Smooth muscle cell of the brain vasculature (primary cell): ENCODE measurements at regions not wholly inside any gene's neighbourhood (a gene's known extent, or its start where the extent isn't known, plus 50 kb on each side); places are given as distances from the start of the nearest gene placed in this dataset.
"Not testable (repeated sequence)": the region's sequence is repeated elsewhere in the genome, so short reads cannot be mapped to it uniquely, and the experiment has no call there.

Experiments
- DNase-seq: peaks from one replicate; pipeline ENCODE4 v3.0.0-alpha.2; 2012; ENCODE audit warnings: low read depth, low spot score

DNA sequence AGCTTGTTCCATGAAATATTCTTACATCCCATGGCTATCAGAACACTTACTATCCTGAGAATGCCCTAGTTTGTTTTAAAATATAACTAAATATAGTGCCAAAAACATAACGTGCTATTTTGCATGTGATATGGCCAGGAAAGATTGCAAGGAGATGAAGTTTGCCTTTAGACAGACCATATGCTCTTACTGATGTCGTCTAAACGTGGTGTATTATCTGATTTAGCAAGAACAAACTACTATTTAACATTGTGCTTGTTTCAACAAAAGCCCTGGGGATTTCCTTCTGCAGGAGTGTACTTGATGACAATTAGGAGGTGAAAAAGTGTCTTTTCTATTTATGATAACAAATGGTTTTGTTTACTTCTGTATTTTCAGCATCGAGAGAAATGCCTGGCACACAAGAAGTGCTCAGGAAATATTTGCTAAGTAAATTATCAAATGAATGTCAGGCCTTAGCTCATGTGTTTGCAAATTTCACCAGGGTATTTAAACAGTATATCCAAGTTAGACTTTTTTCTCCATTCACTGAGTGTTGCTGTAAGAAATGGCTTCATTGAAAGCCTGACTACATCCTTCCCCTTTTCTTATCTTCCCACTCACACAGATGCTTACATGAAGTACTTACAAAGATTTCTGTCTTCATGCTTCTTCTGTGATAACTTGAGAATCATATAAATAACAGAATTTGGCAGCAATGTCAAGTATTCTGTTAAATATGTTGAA lies 1033.6 kb downstream of the CDH8 start:
- DNase-seq: no peak

DNA sequence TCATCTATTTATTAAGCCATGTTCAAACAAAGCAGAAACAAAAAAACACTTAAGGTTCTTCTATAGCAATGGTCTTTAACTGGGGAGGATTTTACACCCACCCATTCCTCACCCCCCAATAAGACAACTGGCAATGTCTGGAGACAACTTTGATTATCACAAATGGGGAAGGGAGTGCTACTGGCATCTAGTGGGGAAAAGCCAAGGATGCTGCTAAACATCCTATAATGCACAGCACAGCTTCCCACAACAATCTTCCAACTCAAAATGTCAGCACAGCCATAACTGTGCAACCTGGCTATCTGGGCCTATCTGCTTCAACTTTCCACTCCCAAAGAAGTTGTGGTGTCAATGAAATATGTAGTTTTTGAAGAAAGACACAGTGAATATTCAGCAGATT lies 1044.4 kb downstream of the CDH8 start:
- no peak for DNase-seq

DNA sequence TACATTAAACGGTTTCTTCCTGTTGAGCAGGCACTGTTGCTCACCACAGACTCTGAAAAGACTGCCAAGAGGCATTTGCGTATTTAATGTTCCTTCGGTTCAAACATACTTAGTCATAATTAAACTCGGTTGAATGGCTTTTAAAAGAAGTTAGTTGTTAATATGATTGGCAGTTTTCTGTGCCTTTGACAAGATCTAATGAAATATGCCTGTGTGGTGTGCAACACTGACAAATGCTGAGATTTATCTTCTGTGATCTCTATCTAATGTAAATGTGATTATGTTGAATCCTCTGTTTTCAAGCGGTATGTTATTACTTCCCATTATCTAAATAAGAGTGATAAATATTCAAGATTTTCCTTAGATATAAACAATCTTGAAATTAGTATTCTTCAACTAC lies 1046.6 kb downstream of the CDH8 start:
- no peak for DNase-seq

DNA sequence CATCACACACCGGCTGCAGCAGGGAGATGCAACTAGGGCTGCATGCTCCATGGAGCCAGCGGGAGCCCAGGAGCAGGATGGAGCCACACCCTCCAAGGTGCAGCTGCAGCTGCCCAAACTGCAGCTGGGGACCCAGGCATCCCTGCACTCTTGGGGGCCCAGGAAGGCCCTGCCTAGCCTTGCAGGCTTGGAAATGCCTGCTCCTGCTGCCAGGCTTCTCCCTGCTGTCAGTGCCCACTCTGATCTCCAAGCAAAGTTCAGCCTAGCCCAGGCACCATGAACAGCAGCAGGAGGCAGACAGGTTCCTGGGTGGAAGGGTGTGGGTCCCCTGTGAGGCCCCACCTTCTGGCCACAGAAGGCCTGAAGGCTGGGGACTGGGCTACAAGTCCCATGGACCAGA lies 1057.1 kb downstream of the CDH8 start:
- DNase-seq: no peak

DNA sequence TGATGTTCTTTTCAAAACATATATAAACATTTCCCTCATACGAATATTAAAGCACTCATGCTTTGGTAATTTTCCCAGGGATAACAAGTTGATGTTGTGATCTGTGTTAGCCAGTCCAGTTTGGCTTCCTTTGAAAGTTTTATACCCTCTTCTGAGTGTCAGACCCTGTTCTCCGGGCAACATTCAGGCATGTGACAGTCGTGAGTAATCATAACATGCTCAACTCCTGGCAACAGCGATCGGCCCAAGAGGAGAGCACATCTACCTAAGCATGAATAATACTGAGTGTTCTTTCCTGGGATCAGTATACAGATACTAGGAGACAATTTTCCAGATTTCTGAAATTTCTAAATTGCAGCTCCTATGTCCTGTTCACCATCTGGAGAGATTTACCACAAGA lies 1086.4 kb downstream of the CDH8 start:
- DNase-seq: no peak

DNA sequence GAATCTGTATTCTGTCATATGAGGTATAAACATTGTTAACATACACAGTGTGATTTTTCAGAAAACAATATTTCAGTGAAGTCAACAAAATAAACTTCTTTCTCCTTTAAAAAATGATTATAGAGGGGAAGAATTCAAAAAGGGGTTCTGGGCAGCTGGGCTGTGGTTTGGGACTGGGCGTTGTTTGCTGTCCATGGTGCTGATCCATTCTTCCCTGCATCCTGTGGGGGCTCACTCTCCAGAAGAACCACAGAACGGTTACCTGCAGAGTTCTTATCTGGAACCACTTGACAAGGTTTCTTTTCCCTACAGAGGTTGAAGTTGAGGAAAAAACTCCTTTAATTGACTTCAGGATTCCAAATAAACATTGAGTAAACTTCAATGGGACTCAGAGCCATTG lies 1091.0 kb downstream of the CDH8 start:
- DNase-seq: no peak

DNA sequence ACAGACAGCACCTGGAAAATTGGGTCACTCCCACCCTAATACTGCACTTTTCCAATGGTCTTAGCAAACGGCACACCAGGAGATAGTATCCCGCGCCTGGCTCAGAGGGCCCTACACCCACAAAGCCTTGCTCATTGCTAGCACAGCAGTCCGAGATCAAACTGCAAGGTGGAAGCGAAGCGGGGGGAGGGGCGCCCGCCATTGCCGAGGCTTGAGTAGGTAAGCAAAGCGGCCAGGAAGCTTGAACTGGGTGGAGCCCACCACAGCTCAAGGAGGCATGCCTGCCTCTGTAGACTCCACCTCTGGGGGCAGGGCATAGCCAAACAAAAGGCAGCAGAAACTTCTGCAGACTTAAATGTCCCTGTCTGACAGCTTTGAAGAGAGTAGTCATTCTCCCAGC lies 1100.0 kb downstream of the CDH8 start:
- not testable (repeated sequence) for DNase-seq

DNA sequence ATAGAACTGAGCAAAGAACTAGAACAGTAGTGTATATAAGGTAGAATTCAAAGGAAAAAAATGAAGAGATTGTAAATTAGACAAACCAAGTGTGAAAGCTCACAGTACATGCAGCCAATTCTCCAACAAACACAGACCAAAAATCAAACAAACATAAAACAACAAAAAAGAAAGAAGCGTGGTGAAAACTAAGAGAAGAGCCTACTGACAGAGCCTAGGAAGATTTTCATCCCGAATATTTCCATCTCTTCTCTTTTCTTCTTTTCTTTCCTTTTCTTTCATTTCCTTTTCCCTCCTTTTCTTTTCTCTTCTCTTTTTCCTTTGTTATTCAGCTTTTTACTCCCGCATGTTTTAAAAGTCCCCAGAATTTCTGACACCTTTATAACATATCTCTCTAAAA lies 1103.6 kb downstream of the CDH8 start:
- no peak for DNase-seq

DNA sequence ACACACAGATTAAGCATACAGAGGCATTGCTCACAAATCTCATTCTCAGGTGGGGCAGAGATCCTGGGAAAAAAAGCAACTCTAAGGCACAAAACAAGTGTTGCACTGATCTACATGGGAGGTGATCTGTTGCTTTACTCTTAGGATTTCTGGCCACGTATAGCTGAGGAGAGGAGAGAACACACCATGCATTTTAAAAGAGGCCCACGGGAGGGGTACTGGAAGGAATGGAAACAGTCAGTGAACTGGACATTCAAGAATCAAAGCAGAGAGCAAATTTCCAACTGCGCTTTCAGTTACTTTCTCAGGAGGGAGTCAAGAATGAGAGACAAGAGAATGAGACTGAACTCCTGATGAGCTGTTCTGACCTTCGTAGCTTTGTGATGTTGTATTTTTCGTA lies 1105.9 kb downstream of the CDH8 start:
- no peak for DNase-seq

DNA sequence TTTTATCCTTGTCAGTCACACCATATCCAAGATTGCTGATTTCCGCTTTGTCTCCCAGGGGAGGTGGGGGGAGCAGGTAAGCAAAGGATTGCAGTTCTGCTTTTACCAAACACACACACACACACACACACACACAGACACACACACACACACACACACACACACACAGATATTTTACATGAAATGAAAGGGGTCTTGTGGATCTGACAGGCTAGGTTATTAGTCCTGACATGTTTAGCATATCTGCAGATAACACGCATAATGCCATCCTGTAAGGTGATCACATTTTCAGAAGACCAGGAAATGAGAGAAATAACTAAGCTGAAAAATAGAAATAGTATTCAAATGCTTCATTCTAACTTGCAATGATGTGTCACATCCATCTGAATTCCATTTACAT lies 1113.3 kb downstream of the CDH8 start:
- DNase-seq: no peak

DNA sequence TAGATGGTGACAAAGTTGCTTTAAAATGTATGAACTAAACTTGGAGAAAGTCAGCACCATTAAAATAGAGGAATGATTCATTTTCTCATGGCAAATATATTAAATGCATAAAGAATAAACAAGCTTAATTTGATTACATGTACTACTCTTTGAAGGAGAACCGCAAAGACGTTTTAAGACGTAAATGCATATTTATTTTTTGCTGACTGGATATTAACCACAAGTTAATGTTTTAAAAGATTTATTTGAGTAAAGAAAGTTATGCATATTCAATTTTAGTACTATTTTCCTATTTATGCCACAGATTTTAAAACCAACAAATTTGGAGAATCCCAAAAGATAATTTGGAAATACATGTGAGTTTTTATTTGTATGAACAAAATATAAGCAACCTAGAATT lies 1121.9 kb downstream of the CDH8 start:
- no peak for DNase-seq

DNA sequence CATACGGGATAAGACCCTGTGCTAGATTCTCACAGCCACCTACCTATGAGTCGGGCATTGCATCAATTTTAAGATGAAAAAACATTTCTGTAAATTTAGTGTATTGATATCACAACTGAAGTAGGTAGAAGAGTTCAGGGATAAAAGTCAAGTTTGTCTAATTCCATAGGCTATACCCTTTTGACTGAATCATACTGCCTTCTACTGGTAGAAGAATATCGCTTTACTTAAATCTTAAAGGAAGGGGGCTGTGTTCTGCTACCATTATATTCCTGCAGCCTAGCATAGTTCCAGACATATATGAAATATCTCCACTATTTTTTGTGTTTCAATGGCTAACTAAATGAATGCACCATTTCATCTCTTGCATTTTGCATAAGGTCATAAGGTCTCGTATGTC lies 1128.6 kb downstream of the CDH8 start:
- DNase-seq: no peak

DNA sequence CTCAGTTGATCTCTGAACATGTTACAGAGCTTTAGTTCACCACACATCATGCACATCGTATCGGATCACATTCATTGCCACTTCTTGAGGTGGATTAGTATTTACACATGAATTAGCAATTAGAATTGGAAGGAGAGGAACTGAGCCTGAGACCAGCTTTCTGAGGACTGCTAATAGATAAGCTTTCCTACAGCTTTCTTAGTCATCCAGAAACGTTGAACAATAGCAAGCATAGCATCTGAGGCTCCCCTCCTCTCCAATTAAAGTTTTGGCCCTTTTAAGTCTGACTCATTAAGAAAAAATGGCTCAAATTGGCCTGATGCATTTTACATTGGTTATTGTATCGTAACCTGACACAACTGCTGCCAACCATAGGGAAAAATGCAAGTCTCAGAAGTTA lies 1130.4 kb downstream of the CDH8 start:
- DNase-seq: no peak

DNA sequence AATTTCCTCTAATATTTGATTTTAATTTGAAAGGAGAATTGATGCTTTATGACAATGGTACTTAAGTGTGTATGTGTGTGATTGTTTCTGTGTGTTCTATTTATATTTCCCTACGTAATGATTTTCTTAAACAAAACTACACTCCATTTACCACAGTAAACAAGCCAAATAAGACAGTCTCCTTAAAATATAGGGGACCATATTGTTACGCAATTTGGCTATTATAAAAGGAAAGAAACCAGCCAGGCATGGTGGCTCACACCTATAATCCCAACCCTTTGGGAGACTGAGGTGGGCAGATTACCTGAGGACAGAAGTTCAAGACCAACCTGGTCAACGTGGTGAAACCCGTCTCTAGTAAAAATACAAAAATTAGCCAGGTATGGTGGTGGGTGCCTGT lies 1134.1 kb downstream of the CDH8 start:
- DNase-seq: no peak

DNA sequence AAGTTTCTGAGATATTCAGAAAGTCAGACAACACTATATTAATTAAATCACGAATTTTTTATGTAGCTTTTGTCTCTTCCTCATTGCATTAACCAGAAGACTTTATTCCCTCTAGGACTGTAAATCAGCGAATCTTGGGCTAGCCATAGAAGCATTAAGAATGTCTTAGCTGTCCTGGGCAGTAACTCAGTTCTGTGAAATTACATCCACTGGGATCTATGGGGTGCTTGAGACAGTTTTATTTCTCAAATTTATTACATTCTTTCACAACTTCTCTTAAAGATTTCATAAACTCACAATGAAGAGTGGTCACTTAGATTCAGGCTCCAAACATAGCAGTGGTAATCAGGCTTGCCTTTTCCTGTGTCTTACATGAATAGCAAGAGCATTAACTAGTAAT lies 1153.4 kb downstream of the CDH8 start:
- DNase-seq: no peak

DNA sequence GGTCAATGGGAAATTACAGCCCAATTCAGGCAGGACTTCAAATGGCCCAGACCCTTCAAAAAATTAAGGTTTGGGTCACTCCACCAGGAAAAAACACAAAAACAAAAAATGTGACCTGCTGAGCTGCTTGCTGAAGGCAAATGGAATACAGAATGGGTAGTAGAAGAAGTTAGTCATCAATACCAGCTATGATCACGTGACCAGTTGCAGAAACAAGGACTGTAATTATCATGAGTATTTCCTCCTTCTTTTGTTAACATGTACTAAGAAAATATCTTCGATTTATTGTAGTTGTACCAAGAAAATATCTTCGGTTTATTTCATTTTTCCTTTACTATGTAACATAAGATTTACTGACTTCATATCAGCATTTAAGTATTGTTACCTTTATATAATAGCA lies 1183.6 kb downstream of the CDH8 start:
- DNase-seq: no peak

DNA sequence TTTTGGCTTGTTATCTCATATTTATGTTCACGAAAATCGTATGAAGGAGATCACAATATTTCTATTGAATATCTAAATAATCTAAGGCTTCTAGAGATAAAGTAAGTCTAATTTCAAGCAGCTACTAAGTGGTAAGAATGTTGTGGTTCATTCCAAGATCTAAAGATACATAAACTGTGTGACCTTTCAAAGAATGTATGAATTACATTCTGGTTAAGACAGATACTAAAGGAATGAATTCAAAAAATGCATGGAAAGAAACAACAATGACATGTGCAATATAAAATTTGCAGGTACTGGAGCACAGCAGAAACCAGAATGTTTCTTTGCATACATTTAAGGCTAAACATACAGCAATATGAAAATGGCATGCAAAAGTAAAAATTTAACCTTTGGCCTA lies 1214.6 kb downstream of the CDH8 start:
- no peak for DNase-seq

DNA sequence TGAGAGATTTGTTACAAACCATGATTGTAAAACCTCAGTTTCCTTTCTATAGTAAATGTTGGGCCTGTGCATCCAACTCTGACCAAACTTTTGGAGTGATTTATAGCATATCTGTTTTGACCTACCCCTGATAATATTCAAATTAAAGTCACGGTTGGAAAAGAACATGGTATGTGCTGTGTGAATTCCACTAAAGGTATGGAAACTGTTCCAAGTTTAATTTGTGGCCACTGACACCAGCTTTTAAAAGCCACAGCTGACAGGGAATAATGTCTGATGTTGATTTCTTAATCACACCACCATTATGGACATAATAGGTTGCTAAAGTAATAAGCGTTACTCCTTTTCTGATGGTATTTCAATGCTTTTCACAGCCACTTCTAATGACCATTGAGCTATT lies 1215.9 kb downstream of the CDH8 start:
- DNase-seq: no peak

DNA sequence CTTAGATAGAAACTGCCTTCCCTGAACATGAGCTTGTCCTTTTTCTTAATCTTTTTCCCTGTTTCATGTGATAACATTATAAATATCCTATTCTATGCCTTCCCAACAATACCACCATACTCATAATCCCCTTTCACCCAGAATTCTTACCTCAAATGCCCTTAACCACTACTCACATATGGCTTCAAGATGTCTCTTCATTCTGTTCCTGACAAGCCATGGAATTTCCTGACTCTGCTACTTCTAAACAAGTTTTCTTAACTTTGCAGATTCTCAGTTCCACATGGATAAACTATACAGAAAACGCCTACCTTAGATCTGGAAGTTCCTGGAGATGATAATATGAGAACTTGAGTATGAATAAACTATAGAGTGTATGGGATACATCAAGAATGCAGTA lies 1217.8 kb downstream of the CDH8 start:
- no peak for DNase-seq

DNA sequence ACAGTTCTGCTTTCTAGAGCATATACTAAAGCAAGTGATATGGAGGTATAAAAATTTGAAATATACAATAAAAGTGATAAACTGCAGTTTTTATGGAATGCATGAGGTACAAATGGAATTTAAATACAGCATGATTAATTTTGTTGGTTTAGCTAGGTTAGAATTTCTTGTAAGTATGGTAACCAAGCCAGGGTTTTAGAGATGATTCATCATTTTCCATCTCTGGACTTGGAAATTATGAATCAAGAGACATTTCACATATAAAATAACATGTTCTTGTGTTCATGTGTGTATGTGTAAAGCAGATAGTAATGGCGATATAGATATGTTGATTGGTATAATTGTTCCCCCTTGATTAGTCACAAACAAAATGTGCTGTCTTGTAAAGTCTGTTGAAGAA lies 1219.8 kb downstream of the CDH8 start:
- no peak for DNase-seq

DNA sequence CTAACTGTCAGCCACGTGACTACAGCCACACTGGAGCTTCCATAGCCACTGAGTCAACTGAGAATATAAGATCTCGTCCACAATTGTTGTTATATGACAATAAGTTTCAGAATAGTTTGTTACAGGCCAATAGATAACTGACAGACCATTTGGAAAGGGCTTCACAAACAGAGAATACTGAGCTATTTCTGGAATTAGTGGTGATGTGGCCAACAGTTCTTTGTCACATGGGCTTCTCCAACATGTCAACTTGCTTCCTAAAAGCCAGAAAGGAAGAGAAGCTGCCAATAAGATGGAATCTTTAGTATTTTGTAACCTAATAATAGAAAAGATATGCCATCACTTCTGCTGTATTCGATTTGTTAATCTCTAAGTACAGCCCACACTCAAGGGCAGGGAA lies 1220.4 kb downstream of the CDH8 start:
- no peak for DNase-seq

DNA sequence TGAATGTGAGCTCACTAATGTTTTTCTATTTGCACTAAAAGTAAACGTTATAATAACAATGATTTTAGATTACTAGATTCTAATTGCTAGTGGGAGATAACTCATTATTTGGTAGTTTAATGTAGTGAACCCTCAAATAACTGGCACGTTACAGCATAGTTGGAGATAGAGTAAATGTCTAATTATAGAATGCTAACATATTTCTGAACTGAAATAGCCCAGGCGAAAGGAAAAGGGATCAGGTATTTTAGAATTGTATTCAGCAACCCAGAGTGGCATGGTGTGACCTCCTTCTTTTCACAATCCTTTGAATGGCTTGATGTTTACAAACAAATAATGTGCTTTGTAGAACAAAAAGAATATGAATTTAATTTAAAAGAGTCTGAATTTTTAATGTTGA lies 1221.2 kb downstream of the CDH8 start:
- no peak for DNase-seq

DNA sequence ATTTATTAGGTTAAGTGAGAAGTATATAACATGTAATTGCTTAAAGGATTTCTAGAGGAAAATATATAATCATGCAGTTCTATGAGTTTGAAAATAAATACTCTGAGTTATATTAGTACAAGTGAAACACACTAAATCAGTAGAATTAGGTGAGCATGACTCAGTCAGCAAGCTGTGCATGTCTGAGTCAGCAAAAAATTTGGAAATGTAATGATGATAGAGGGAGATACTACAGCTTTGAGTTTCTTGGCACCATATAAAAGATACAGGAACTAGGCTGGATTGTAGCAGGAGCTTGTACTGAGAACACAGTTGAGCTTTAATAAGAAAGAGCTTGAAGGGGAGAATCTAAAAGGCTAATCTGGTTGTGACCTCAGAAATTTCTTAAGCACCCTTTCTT lies 1224.6 kb downstream of the CDH8 start:
- DNase-seq: no peak

DNA sequence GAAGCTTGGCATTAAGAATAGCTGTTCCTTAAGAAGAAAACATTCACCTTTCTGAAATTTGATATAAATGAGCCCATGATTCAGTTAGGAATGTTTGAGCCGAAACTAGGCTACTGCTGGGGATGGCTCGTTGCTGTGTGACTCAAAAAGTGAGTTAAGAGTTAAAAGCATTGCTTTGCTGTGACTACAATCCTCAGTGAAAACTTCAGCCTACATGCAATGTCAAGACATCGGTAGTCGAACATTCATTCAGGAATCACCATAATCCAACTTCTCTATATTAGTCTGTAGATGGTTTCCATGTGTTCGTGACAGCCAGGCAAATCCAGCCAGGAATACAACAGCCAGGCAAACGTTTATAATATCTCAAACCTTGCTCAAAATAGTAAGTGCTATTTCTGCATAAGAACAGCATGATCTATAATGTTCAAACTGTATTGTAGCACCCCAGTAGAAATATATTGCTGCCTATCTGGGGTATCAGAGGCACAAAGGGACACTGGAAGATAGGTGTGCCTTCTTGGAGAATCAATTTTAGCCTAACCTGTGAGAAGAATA lies 1225.1 kb downstream of the CDH8 start:
- DNase-seq: no peak
